ENCODE measurements at regions not wholly inside any gene's neighbourhood (a gene's known extent, or its start where the extent isn't known, plus 50 kb on each side); places are given as distances from the start of the nearest gene placed in this dataset.

DNA sequence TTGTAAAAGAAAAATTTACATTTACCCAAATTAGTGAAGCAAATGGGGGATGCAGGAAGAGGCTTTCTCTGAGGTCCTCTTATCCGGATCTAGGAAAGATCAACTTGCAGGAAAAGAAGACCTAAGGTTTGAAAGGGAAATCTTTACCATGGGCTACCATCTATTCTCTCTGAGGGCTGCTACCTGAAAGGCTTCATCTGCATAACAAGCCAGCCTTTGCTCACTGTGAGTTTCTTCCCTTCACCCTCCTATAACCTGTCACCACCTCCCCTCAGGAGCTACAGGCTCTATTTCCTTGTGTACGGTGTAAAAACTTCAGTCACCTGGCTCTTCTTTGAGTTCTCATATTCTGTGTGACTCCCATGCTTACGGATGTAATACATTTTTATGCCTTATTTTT lies 118.6 kb upstream of the BEND4 start:
- DNase-seq (ENCODE audit: insufficient read length, low spot score) (no peak), FAIRE-seq (no peak)
- TF ChIP-seq CTCF (IDR thresholded peaks at IDR 0.05; ENCODE audit: insufficient read depth, missing control alignments), result no peak

- no peak for TF ChIP-seq CTCF (IDR thresholded peaks at IDR 0.05; ENCODE audit: insufficient read depth, missing control alignments)
- FAIRE-seq, result no peak
- DNase-seq (ENCODE audit: insufficient read length, low spot score), result no peak
These were observed 120.0 kb upstream of the SHISA3 start for GRCh38 chr4:42277291-42277690.

- no peak for TF ChIP-seq CTCF (IDR thresholded peaks at IDR 0.05; ENCODE audit: insufficient read depth, missing control alignments)
- no peak for FAIRE-seq
- DNase-seq (ENCODE audit: insufficient read length, low spot score), result no peak
These were observed 118.5 kb upstream of the SHISA3 start for GRCh38 chr4:42278709-42279324.

GRCh38 chr4:42280327-42281095 lies 116.8 kb upstream of the SHISA3 start:
- no peak for DNase-seq (ENCODE audit: insufficient read length, low spot score)
- no peak for FAIRE-seq

GRCh38 chr4:42281324-42282020 lies 115.8 kb upstream of the SHISA3 start:
- TF ChIP-seq CTCF (IDR thresholded peaks at IDR 0.05; ENCODE audit: insufficient read depth, missing control alignments), result no peak
- FAIRE-seq (no peak), DNase-seq (ENCODE audit: insufficient read length, low spot score) (no peak)

More at GRCh38 chr4:42280327-42281095, 116.8 kb upstream of the SHISA3 start:
- peak; percentile 64 for TF ChIP-seq CTCF (IDR thresholded peaks at IDR 0.05; ENCODE audit: insufficient read depth, missing control alignments)

- DNase-seq (ENCODE audit: insufficient read length, low spot score), result peak; percentile 42
- peak; percentile 21 for FAIRE-seq
- peak; percentile 83 for TF ChIP-seq CTCF (IDR thresholded peaks at IDR 0.05; ENCODE audit: insufficient read depth, missing control alignments)
These were observed 115.0 kb upstream of the SHISA3 start for GRCh38 chr4:42282081-42282901.
